GM18909 (cell line): ENCODE measurements at regions not wholly inside any gene's neighbourhood (a gene's known extent, or its start where the extent isn't known, plus 50 kb on each side); places are given as distances from the start of the nearest gene placed in this dataset.

ENCODE experiments used
- ATAC-seq: cut with Tn5 transposase; IDR thresholded peaks from one replicate; pipeline ENCODE4 v1.9.1; 2021; ENCODE audit warnings: mild to moderate bottlenecking; ENCODE audit not compliant: unreplicated experiment, poor library complexity

DNA sequence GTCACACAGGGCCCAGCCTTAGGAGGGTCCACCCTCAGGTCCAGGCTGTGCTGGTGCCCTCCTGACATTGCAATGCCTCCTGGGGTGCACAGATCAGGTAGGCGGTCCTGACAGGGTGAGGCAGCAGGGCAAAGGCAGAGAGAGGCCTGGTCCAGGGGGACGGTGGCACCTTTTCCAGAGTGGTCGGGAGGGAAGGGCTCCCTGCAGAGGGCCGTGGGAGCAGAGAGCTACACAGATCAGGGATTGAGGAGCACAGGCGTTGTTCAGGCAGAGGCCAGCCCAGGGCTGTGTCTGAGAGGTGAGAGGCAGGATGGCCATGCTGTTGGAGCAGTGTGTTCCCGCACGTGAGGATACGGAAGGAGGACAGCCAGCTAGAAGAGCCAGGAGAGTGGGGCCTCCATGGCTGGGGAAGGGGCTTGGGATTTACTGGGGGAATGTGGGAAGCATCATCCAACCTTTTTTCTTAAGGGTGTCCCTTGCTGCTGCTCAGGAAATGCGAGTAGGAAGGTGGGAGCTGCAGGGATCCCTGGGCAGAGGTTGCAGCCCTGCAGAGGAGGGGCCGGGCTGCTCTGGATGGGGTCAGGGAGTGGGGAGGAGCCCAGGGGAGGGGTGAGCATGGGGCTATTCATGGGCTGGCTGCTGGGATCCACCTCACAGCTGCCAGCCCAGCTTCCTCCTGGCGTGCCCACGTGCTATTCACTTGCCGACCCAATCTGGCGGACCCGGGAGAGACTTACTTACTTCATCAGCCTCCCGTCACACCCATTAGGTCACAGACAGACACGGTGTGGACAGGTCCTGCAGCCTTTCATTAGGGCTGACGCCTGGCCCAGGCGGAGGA, 1516.4 kb downstream of the TBC1D22A start:
- ATAC-seq = no peak

DNA sequence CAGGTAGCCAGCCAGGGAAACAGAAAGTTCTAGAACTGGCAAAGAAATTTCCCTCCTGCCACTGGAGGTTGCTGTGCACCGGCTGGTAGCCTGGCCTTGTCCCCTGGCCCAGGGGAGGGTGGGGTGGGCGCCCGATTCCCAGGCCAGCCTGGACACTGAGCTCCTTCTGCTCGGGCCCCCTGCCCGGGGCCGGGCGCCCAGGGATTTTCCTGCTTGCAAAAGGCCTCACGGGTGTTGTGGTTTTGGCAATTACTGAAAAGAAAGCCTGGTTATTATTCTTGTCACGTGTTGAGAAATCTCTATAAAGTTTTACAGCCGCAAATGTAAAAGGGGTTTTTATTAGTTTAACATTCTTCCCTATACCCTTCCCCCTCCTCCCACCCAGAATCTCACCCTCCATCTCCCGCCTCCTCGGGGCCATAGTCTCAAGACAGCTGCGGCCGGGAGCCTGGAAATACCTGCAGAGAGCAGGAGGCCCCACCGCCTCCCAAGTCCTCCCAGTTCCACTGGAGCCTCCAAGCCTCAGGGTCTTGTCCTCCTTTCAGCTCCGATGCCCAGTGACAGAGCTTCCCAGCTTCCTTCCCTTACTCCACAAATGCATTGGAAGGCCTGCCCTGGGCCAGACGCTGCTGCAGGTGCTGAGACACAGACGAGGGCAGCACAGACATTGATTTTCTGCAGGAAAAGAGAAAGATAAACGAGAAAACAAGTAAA, 1515.6 kb downstream of the TBC1D22A start:
- ATAC-seq = no peak

DNA sequence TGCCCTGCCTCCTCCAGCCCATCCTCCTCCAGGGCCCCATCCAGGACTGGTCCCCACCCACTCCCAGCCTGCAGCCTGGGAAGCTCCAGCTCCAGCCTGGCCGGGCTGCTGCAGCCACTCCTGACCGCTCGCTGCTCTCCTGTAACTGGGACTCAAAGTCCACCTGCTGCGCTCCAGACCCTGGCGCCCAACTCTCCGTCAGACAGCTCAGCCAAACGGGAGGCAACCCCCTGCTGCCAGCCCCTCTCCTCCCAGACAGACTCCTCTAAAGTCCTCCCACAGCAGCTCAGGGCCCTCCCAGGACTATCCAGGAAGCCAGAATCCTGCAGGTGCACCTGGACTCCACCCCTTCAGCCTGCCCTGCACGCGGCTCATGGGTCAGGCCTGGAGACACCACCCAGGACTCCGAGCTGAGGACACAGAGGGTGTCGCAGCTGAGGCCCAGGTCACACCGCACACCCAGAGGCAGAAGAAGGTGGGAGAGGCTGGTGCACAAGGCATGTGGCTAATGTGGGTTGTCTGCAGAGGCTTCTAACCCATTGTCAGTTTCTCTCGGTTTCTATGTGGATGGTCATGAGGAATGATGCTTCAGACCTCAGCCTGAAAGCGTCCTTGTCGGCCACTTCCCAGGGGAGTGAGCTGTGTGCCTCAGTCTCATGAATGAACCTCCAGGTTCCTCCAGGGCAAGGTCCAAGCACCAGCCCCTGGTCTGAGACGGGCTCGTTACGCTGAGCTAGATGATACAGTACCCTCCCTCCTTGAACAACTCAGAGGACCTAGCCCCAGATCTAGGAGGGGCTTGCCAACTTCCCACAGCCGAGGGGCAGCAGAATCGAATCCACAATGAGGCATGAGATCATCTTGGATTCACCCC, 1514.8 kb downstream of the TBC1D22A start:
- no peak for ATAC-seq

DNA sequence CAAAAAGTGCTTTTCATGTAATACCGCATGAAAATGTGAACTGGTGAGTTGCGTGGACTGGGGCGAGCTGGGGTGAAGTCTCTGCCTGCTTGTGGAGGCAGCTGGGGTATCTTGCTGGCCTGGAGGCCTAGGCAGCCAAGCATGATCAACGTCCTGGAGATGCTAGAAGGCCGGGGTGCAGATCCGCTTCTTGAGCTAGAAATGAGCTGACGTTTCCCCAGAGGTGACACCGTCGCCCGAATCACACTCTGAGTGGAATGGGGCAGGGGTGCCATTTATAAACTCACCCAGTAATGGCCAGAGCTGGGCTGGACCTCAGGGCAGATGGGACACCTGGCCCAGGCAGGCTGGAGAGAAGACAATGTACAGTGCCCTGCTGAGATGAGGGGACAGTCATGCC, 1513.0 kb downstream of the TBC1D22A start:
- no peak for ATAC-seq

DNA sequence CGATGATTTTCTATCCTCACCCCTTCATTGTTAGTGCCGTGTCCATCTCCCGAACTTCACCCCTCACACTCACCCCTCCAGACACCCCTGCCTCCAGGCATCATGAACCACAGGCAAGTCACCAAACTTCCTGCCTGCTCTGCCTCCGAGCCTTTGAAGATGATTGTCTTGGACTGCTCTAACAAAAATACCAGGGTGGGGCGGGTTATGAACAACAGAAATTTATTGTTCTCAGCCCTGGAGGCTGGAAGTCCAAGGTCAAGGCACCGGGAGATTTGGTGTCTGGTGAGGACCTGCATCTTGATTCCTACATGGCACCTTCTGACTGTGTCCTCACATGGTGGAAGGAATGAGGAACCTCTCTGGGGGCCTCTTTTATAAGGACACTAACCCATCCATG, 1508.3 kb downstream of the TBC1D22A start:
- no peak for ATAC-seq

DNA sequence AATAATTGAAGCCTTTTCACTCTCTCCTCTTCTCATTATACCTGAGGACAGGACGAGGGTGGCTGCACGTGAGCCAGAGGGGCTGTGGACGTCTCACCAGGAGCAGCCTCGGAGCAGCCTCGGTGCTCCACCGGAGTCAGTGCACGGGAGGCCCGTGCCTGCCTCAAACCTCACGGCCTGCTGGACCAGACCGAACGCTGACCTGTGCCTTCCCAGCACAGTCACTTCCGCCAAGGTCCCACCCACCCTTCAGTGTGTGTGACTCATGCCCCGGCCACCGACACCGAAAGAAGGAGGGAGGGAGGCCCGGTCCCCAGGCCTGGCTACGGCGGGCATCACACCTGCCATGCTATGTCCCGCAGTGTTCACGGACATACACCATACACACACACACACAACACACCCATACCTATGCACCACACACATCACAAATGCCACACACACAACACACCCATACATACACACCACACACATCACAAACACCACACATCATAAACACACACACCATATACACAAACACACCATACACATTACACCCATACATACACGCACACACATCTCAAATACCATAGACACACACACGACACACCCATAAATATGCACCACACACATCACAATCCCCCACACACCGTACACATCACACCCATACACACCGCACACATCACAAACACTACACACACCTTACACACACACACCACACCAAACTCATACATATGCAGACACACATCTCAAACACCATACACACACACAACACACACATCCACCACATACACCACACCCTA, 1506.5 kb downstream of the TBC1D22A start:
- no peak for ATAC-seq

DNA sequence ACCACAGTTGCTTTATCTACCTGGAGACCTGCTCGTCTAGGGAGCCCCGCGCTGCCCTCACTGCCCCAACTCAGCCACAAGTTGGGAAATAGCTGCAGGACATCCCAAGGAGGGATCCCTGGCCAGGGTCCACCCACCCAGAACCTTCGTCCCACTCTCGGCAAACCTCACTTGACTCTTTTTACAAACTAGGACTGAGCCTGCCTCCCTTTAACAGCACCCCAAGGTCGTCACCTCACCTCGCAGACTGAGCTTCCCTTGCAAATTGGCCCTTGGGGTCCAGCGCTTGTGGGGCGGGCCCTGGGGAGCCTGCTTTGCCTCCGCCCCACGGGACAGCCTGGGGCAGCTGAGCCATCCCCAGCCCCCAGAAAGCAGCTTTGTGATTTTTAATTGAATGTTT, 1505.8 kb downstream of the TBC1D22A start:
- no peak for ATAC-seq

DNA sequence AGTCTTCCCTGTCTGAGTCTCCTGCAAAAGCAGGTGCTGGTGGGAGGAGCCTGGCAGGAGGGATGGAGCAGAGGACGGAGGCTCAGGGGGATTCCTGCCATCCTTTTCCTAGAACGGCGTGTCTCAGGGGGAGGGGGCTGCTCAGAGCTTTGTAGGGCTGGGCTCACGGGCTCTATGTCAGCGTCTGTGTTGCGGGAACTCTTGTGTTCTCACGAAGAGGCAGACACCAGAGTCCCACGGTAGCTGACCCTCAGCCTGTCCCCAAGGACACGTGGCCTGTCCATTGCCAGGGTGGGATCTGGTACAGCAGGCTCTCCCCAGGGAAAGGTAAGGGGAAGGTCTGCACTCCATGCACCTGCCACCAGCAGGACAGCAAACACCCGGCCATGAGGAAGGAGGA, 1505.2 kb downstream of the TBC1D22A start:
- no peak for ATAC-seq

DNA sequence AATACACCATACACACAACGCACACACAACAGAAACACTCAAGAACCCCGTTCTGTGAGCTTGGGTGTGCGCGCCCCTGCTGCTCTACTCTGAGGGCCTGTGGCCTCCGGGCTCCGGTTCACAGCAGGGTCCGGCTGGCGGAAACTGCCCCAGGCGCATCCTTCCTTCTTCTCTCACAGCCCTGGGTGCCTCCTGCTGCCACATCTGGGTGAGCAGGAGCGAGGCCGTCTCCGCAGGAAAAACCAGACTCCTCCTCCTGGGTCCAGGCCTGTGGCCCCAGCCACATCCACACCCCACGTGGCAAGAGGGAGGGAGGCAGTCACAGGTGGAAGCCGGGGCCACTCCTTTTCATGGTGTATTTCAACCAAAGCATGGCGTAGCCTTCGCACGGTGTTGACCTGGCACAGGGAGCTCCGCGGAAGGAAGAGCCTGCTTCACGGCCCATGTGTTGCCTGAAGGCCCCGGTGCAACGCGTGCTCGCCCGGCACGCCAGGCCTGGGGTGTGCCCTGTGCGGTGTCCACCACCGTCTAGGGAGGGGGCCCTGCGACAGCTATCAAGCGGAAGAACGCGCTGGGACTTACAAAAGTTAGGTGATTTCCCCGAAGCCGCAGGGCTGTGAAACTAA, 1502.7 kb downstream of the TBC1D22A start:
- ATAC-seq = no peak

DNA sequence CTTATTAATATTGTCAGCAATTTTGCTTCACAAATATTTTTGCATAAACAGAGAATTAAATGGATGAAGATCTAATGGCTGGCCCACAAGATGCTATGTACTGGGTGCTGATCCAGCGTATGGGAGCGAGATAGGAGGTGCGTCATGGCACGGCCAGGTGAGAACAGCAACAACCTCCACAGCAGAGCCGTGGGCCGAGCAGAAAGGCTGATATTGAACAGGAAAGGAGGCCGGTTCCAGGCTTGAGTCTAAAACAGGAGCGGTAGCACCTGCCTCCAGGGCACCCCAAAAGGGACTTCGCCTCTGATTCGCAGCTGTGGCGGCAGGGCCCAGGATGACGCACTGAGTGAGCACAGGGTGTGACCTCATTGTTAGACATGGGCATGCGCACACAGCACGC, 1502.1 kb downstream of the TBC1D22A start:
- no peak for ATAC-seq

DNA sequence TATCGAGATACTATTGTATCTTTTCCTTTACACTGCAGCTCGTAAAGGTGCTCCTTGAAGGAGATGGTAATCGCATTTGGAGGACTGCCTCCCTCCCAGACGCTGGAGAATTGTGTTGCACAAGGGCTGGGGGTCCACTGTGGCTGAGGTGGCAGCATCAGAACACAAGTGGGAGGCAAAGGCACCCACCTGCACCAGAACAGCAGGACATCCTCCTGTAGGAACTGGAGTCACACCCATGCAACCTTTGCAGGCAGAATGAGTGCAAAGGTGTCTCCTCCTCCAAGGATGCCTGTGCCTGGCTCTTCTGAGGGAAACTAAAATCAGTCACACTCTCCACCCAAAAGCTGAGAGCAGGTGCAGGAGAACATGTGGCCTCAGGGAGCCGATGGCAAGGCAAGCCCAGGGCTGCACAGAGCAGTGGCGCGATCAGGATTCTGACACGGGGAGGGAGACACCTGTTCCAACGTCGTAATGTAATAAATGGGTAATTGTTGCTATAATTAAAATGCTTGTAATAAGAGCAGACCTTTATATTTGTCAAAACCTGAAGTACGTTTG, 1501.4 kb downstream of the TBC1D22A start:
- ATAC-seq = no peak

DNA sequence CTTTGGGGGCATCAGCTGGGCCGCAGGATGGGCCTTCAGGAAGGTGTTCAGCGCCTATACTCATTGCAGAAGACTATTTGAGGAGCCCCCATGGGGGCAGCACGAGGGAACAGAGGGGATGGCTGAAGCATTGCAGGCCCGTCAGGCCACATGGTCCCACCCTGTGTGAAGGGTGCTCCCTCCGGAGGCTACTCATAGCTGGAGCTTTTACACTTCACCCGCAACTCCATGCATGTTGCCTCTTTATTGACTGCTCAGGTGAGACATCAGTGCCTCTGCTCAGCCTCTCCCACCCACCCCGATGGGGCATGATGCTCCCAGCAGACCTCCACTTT, 1500.9 kb downstream of the TBC1D22A start:
- ATAC-seq = no peak

DNA sequence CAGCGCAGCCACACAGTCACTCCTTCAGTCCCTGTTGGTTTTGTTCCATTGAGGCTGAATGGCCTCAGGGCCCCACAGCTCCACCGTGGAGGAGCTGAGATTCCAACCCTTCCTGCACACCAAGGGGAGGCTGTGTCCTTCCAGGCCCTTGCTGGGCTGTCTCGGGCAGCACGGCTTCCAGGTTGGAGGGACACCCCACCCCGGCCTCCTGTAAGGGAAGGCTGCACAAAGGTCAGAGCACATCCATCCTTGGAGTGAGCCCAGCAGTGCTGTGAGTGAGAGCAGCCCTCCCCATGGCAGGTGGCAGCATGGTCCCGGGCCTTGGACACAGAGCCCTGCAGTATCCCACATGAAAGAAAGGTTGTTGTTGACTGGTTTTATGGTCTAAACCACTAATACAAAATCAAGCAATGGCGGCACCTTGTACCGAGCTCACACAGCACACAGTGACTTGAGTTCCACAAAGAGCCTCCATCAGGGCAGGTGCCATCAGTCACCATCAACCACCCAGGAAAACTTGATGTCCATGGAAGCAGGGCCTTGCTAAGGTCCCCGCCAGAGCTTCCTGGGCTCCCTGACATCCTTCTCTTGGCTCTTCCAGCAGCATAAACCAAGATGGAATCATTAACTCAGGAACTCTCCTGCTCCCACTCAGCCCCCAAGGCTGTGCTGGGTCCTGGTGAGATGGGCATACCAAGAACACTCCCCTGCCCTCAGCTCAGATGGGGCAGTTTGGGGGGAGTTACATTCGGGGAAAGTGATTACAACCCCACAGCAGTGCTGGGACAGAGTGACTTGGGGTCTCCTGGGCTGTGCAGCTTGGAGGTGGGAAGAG, 1500.4 kb downstream of the TBC1D22A start:
- ATAC-seq = no peak

DNA sequence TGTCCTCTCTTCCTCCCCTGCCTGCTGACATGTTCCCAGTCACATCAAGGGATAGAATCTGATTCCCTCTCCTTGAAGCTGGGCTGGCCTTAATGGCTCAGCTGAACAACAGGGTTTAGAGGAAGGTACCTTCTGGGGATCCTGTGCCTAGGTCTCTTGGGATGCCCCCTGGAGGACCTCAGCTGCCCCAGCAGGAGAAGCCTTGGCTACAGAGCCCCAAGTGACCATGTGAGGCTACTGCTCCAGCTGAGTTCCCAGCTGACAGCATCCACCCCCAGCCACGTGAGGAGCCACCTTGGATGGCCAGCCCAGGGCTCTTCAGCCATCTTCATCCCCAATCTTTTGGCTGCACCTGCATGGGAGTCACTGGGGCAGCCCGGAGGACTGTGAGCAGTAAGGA, 1499.3 kb downstream of the TBC1D22A start:
- ATAC-seq = no peak

DNA sequence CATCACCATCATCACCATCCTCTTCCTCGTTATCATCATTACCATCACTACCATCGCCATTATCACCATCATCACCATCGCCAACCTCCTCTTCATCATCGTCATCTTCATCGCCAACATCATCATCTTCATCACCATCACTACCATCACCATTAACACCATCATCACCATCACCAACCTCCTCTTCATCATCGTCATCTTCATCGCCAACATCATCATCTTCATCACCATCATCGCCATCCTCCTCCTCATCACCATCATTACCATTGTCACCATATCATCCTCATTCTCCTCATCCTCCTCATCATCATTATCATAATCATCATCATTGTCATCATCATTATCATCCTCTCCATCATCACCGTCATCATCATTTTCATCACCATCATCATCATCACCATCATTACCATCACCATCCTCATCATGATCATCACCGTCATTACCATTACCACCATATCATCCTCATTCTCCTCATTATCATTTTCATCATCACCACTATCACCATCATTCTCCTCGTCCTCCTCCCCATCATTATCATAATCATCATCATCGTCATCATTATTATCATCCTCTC, 1498.7 kb downstream of the TBC1D22A start:
- ATAC-seq = no peak

DNA sequence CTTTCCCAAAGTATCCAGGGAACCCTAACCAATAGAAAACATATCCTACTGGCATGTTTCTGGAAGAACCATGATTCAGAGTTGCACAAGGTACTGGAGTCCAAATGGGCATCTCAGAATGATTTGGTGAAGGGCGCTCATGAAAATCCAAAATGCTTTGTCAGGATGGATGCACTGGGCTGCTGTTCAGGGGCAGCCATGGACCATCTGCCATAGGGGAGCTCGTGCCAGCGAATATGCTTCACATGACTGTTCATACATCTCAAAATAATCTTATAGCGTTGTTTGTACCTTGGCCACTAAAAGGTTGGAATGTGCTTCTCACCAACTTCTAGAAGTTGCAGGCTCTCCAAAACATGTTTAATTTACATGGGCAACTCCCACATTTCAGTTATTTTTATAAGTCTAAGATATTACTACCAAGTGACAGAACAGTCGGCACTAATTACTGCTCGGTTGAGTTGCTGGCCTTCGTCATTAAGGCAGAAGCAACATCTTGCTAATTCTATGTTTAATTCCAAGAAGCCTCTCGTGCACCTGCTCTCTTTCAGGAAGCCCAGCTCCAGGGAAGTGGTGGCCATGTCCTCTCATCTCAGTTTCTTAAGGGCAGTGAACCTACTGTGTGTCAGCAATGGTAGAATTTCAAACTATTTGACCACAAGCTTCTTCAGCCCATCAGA, 1497.7 kb downstream of the TBC1D22A start:
- ATAC-seq = no peak

DNA sequence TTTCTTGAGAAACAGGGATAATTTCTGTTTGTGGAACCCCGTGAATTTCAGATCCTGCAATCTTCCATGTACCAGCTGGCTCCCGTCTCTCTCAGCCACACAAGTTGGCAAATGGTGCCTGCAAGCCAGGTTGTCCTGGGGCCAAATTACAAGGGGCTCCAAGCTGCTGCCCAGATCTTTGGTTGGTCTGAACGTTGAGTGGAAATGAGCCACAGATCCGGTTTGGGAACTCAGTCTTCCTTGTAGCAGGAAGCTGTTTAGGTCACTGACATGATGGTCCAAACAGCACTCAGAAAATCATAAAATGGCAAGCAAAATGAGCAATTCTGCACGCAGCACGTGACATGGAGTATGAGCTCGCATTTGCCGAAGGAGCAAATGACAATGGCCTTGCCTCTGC, 1496.4 kb downstream of the TBC1D22A start:
- no peak for ATAC-seq
